ENCODE measurements at regions not wholly inside any gene's neighbourhood (a gene's known extent, or its start where the extent isn't known, plus 50 kb on each side); places are given as distances from the start of the nearest gene placed in this dataset.

DNA sequence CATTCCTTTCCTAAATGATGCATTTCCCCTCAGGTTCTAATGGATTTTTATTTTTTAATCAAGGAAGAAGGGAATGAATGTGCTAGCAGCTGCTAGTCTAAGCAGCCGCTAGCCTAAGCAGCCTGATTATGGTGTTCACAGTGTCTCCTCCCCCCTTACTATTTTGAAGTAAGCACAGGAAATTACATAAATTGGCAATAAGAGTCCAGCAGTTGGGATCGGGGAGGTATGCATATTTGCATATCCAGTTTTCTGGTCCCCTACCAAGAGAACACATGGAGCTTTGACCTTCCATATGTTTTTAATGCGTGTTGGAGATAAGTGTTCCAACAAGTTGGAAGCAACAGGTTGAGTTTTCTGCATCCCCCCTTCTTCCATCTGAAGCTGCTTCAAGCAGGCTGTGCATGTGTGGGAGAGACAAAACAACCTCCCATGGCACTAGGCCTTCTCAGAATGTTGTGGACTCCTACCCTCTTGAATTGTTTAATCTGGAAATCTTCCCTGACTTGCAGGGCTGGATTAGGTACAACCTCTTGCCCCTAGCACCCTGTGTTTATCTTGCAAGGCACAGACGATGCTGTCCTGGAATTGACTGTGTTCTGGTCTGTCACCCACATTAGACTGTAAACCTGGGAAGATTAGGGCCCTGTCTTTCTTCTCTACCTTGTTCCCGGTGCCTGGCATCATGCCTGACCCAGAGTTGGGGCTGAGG is 124.8 kb upstream of the LRIG1 start:
- in situ Hi-C loops (cut with MboI) (no loop called here), intact Hi-C loops (cut with micrococcal nuclease) (no loop called here)
- H3K9me1 ChIP-seq (ENCODE audit: control insufficient read depth, insufficient read depth, low read length) = no peaks in the 10 kb centered on the region
- no peaks in the 10 kb centered on the region for H3K4me1 ChIP-seq (replicated peaks in 1 of 2; ENCODE audit: control insufficient read depth in 2 of 2, insufficient read depth in 2 of 2, low read length in 2 of 2)
- no peak overlapping the region for H2AFZ ChIP-seq (ENCODE audit: low read depth, low read length)
- no TSS peak for BruUV-seq (replicated peaks)
- no peaks in the 10 kb centered on the region for H3K27me3 ChIP-seq (ENCODE audit: control insufficient read depth in 2 of 2, insufficient read depth in 2 of 2, low read length in 2 of 2)
- no peaks in the 10 kb centered on the region for H4K20me1 ChIP-seq (replicated peaks; ENCODE audit: control insufficient read depth, insufficient read depth, low read length)
- H3K9me3 ChIP-seq (replicated peaks; ENCODE audit: control insufficient read depth, insufficient read depth, low read depth, low read length) = no peaks in the 10 kb centered on the region
- DNase-seq (ENCODE audit: extremely low read depth in 1 of 4, low spot score in 3 of 4) = no peak
- no peak overlapping the region for H3K9ac ChIP-seq (ENCODE audit: insufficient read depth in 1 of 2, low read depth in 2 of 2, low read length in 2 of 2)
- H3K27ac ChIP-seq (ENCODE audit: extremely low read depth, low read depth, low read length) = no peak overlapping the region
- no peak for FAIRE-seq
- 2% methylated on average over 5 of the region's 5 CpGs for WGBS (ENCODE audit: insufficient coverage, low coverage, missing lambda C conversion rate)
- no peaks in the 10 kb centered on the region for H3K79me2 ChIP-seq (ENCODE audit: control insufficient read depth, insufficient read depth, low read length)
- ATAC-seq = no peak
- no peak overlapping the region for H3K4me2 ChIP-seq (ENCODE audit: insufficient read depth, low read length)
- H3K36me3 ChIP-seq (ENCODE audit: control insufficient read depth, insufficient read depth, low read length) = no peaks in the 10 kb centered on the region
- TF ChIP-seq RFX1 (IDR thresholded peaks at IDR 0.05) = no peak
- TF ChIP-seq ZKSCAN3 (CRISPR knock-in tag; IDR thresholded peaks at IDR 0.05) = no peak
- TF ChIP-seq FUS (optimal IDR thresholded peaks at IDR 0.05; ENCODE audit: low read depth, low read length) = no peak
- no peak for TF ChIP-seq DDX20 (tag; IDR thresholded peaks at IDR 0.05; ENCODE audit: low read depth)
- TF ChIP-seq, protein P1, sequence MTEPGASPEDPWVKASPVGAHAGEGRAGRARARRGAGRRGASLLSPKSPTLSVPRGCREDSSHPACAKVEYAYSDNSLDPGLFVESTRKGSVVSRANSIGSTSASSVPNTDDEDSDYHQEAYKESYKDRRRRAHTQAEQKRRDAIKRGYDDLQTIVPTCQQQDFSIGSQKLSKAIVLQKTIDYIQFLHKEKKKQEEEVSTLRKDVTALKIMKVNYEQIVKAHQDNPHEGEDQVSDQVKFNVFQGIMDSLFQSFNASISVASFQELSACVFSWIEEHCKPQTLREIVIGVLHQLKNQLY (CRISPR knock-in tag; conservative IDR thresholded peaks at IDR 0.05) = no peak
- no peak for TF ChIP-seq EP400 (IDR thresholded peaks at IDR 0.05)
- ChIA-PET CTCF (ENCODE audit: low intra/inter-chr PET ratio) (no interaction called here), POLR2A (interaction anchor here (0.5 kb wide), 1 partner anchor 63 kb away, joined by 4 read pairs; no protein-coding TSS in a partner anchor)
- H3K4me3 ChIP-seq = no peak overlapping the region
